GM18867 (cell line): ENCODE measurements at regions not wholly inside any gene's neighbourhood (a gene's known extent, or its start where the extent isn't known, plus 50 kb on each side); places are given as distances from the start of the nearest gene placed in this dataset.

Experiments used
- ATAC-seq: cut with Tn5 transposase; IDR thresholded peaks from one replicate; pipeline ENCODE4 v1.9.1; 2021; ENCODE audit warnings: mild to moderate bottlenecking, moderate library complexity; ENCODE audit not compliant: unreplicated experiment

GRCh38 chr16:79408355-79408754 lies 192.2 kb downstream of the MAF start:
- ATAC-seq, result no peak

DNA sequence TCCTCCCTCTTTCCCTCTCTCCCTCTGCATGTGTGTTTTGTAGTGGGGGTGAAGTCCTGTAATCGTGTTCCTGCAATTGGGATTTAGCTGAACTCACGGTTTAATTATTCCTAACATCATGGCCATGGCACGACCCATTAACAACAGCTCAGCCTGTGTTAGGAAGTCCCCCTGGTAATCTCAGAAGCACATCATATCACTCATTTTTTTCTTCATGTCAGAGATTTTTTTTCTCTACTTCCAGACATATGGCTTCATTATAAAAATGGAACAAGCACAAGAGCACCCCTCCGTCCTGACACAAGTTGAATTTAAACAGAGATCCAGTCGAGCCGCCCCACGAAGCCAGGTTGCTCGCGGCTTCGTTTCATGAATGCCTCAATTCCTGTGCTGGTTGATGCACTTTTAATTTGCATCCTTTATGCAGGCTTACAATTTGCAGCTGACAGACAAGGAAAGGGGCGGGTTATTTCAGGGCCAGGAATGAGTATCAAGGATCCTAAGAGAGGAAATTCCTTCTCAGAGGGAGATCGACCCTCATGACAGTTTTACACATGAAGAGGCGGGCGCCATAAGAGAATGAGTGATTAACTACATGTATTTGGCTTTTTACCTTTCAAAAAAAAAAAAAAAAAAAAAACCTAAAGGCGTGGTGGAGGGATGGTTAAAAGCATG lies 192.9 kb downstream of the MAF start:
- ATAC-seq, result no peak

DNA sequence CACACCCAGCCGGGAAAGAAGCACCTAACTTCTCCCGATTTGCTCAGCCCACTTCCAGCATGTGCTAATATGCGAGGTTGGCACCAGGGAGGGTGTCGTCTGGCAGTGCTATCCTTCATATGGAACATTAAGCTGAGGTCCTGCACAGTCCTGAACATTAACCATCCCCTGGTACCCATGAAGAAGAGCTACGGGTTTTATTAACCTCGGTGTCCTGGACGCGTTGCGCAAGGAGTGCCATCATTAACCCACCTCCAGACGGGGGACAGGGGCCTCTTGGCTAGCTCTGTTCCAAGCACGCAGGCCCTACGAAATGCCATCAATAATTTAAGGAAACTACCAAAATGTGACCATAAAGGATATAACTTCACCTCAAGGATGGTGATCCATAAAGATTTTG lies 193.5 kb downstream of the MAF start:
- ATAC-seq, result no peak

- ATAC-seq, result no peak
These were observed 196.0 kb downstream of the MAF start for GRCh38 chr16:79404571-79404970.

DNA sequence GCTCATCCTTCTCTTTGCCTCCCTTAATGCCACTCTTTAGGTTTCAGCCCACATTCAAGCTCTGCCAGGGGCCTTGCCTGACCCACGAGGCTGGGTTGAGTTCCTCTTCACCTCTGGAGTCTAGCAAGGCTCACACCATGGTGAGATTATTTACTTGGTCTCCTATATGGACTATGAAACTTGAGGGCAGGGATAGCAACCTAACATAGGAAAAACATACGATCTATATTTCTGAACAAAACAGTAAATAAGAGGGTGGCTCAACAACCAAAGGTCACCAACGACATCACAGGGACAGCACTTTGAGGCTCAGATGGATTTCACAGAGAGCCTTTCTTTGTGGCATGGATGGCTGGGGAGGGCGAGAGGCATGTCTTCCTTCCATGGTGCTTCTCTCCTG lies 197.0 kb downstream of the MAF start:
- ATAC-seq, result no peak

DNA sequence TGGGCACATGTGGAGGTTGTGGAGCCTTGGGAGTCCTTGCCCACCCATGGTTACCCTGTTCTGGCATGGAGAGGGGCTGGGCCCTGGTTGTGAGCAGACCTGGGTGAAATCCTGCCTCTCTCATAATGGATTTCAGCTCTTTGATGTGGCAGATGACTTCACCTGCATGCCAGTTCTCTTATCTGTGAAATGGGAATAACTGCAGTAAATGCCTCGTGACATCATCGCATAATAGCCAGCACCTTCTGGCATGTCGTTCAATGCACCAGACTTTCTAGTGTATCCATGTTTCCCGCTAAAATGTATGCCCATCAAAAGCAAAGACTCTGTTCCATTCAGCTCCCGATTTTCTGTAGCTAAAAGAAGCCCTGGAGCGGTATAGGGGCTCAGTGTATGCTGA lies 197.6 kb downstream of the MAF start:
- ATAC-seq, result no peak

DNA sequence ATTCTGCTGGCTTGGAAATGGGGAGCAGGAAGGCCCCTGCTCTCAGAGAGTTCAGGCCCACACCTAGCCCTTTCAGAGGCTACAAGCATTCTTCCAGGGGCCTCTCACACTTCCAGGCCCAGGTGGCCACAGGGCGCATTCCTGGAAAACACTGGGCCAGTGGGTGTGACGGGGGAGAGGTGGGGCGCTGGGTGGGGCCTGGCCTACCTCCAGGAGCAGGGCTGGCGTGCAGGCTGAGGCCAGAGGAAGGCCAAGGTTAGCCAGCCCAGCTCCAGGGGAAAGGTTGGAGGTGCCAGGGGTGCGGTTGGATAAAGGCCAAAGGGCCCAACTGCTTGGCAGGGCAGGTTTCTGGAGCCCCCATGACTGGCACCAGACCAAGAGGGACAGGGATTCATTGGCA lies 198.2 kb downstream of the MAF start:
- no peak for ATAC-seq

DNA sequence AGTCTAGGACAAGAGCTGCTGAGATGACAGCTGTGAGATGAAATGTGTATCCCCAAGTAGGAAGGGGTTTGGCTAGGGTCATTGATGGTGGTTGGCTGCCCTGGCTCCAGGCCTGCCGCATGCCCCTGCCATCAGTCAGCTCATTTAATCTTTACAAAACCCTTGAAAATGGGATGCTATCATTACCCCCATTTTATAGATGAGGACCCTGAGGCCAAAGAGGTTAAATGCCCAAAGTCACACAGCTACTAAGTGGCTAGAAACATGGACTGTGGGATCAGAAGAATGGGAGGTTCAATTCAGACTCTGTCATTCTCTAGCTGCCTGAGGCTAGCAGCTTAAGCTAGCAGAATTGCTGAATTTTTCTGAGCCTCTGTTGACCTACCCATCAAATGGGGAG lies 198.8 kb downstream of the MAF start:
- ATAC-seq, result no peak

GRCh38 chr16:79401157-79401556 lies 199.4 kb downstream of the MAF start:
- ATAC-seq, result no peak

DNA sequence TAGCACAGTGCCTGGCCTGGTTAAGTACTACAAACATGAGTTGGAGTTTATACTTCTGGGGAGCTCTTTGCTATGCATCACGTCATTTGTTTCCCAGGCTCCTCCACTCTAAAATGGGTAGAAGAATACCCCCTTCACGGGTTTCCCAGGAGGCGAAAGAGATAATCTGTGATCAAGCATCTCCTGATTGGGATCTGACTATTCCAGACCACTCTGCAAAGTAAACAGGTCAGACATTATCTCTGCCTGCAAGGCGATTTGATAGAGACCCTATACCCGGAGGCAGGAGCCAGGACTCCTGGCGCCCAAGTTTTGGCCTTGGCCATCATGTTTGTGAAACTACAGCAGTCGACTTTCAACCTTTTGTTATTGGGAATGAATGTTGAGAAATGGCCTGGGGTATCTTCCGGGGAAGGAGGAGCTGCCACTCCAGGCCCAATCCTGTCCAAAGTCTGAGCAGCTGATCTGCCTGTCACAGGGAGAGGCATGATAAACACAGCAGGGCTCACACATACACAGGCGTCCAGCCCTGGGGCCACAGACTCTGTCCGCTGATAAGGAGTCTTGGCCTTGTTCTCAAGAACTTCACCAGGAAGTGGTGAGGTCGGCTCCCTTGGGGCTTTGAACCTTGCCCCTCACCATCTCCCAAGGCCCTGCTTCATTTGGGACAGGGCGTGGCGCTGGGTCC lies 199.9 kb downstream of the MAF start:
- ATAC-seq, result no peak

- no peak for ATAC-seq
These were observed 204.9 kb downstream of the MAF start for GRCh38 chr16:79395591-79395990.

- ATAC-seq, result no peak
These were observed 206.3 kb downstream of the MAF start for GRCh38 chr16:79394206-79394605.

DNA sequence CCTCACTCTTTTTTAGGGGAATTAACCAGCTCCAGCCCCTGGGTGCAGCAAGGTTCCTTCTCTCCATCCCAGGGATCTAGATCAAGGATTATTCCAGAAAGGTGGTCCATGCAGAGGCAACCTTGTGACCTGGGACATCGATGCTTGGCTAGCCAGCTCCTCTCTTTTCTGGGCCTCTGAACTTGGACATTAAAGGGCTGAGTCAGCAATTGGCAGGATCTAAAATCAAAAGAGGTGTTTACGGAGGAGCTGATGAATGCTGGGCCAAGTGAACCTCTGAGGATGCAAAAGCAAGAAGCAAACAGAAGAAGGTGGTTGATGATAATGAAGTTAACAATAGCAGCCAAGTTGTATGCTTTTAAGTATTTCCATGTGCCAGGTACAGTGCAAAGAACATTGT lies 207.0 kb downstream of the MAF start:
- no peak for ATAC-seq

DNA sequence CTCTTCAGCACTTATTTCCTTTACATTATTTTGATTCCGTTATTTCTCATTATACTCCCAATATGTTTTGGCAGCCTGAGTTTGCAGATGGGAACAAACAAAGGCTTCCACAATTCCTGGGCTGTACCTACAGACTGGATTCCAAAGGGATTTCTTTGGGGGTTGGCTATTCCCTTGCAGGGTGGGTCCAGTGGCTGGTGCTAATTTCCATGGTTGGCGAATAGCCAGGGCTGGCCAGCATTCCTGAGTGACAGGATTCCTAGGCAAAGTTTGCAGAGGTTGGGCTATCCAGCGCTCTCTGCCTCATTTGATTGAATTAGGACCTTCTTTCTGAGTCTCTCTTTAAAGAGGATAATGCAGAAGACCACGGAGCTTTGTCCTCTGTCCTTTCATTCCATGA lies 207.4 kb downstream of the MAF start:
- no peak for ATAC-seq

DNA sequence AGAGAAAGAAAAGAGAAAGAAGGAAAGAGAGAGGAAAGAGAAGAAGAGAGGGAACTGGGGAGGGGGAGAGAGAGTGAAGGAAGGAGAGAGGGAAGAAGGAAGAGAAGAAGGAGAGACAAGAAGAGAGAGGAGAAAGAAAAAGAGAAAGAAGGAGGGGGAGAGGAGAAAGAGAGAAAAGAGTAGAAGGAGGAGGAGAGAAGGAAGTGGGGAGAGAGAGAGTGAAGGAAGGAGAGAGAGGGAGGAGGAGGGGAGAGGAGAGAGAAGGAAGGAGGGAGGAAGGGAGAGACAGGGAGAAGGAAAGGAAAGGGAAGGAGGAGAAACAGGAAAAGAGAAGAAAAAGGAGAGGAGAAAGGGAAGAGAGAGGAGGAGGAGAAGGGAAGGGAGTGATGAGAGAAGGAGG lies 208.5 kb downstream of the MAF start:
- no peak for ATAC-seq

- no peak for ATAC-seq
These were observed 209.1 kb downstream of the MAF start for GRCh38 chr16:79391395-79391794.

- no peak for ATAC-seq
These were observed 210.0 kb downstream of the MAF start for GRCh38 chr16:79390481-79391051.

- no peak for ATAC-seq
These were observed 212.1 kb downstream of the MAF start for GRCh38 chr16:79388396-79388795.

DNA sequence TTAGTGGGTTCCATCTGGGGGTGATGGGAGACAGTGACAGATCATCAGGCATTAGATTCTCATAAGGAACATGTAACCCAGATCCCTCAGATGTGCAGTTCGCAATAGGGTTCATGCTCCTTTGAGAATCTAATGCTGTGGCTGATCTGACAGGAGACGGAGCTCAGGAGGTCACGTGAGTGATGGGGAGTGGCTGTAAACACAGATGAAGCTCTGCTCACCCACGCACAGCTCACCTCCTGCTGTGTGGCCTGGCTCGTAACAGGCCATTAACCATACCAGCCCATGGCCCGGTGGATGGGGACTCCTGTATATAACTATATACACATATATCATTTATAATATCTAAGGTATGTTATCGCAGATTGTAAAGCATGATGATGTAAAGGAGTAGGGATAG lies 214.2 kb downstream of the MAF start:
- ATAC-seq, result no peak

GRCh38 chr16:79381603-79382042 lies 218.9 kb downstream of the MAF start:
- no peak for ATAC-seq

DNA sequence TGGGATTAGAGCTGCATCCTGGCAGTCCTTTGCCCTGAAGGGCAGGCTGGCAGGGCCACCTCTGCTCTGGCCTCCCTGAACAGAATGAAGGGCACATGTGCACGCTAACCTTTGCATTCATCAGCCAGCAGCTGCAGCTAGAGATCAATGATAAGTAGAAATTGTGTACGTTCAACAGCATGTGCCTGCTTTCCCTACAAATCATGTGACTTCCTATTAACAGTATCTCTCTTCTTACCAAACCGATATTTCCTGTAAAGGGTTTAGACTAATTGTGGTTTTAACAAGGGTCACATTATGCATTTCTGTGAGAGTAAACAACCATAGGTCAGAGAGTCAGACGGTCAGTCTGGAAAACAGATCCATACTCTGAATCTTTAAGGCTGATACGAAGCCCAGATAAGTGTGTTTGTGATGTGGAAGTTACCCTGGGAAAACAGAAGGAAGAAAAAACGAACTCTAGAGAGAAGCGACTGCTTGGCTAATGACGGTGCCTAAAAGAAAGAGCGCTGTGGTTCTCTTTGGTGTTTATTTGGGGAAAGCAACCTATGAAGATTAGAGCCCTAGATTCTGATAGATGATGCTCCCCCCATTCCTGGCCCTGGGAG lies 219.4 kb downstream of the MAF start:
- ATAC-seq, result no peak

- ATAC-seq, result no peak
These were observed 221.4 kb downstream of the MAF start for GRCh38 chr16:79379095-79379494.
